ENCODE measurements at regions not wholly inside any gene's neighbourhood (a gene's known extent, or its start where the extent isn't known, plus 50 kb on each side); places are given as distances from the start of the nearest gene placed in this dataset.

- DNase-seq: no peak
- no peak overlapping the region for H3K27ac ChIP-seq
- WGBS, 2 donors: 77 to 80% methylated on average over 1 to 3 of the region's 6 CpGs
- H3K4me3 ChIP-seq: no peak overlapping the region
- H3K4me1 ChIP-seq: peaks cover 0 to 9% (median 0%) of the 10 kb centered on the region in 3 donors
- no peaks in the 10 kb centered on the region for H3K27me3 ChIP-seq
- no peaks in the 10 kb centered on the region for H3K9me3 ChIP-seq
- intact Hi-C loops (cut with DNase I): no loop called here
- TF ChIP-seq CTCF (IDR thresholded peaks at IDR 0.05) (no peak), POLR2A (IDR thresholded peaks at IDR 0.05) (no peak)
- H3K36me3 ChIP-seq: no peaks in the 10 kb centered on the region
These were observed 93.3 kb upstream of the RET start for GRCh38 chr10:42983591-42983990.

GRCh38 chr10:42984035-42984610, 92.7 kb upstream of the RET start:
- no peak for DNase-seq
- no peak for TF ChIP-seq POLR2A (IDR thresholded peaks at IDR 0.05)
- TF ChIP-seq CTCF (IDR thresholded peaks at IDR 0.05): no peak

GRCh38 chr10:42984761-42985325, 92.0 kb upstream of the RET start:
- Histone ChIP-seq H3K27me3 (no peaks in the 10 kb centered on the region), H3K4me3 (no peak overlapping the region), H3K4me1 (peaks cover 0 to 9% (median 0%) of the 10 kb centered on the region in 3 donors), H3K36me3 (no peaks in the 10 kb centered on the region), H3K9me3 (no peaks in the 10 kb centered on the region), H3K27ac (no peak overlapping the region)
- intact Hi-C loops (cut with DNase I): no loop called here
- TF ChIP-seq CTCF (IDR thresholded peaks at IDR 0.05) (no peak), POLR2A (IDR thresholded peaks at IDR 0.05) (no peak)
- DNase-seq: no peak
- 85 to 97% methylated on average over 6 to 8 of the region's 13 CpGs for WGBS, 2 donors

More at GRCh38 chr10:42984035-42984610, 92.7 kb upstream of the RET start:
- H3K4me3 ChIP-seq: no peak overlapping the region
- H3K4me1 ChIP-seq: peaks cover 0 to 9% (median 0%) of the 10 kb centered on the region in 3 donors
- H3K27me3 ChIP-seq: no peaks in the 10 kb centered on the region
- intact Hi-C loops (cut with DNase I): no loop called here
- H3K27ac ChIP-seq: no peak overlapping the region
- H3K9me3 ChIP-seq: no peaks in the 10 kb centered on the region
- no peaks in the 10 kb centered on the region for H3K36me3 ChIP-seq
- 73 to 77% methylated on average over 6 to 7 of the region's 8 CpGs for whole genome bisulfite sequencing, 2 donors

GRCh38 chr10:42985436-42986316, 91.2 kb upstream of the RET start:
- no peaks in the 10 kb centered on the region for H3K27me3 ChIP-seq
- TF ChIP-seq POLR2A (IDR thresholded peaks at IDR 0.05) (no peak), CTCF (IDR thresholded peaks at IDR 0.05) (no peak)
- H3K4me3 ChIP-seq: no peak overlapping the region
- H3K4me1 ChIP-seq: peaks cover 0 to 9% (median 0%) of the 10 kb centered on the region in 3 donors
- H3K9me3 ChIP-seq: no peaks in the 10 kb centered on the region
- DNase-seq: no peak
- H3K27ac ChIP-seq: no peak overlapping the region
- WGBS, 2 donors: 76 to 83% methylated on average over 7 to 9 of the region's 11 CpGs
- intact Hi-C loops (cut with DNase I): no loop called here
- H3K36me3 ChIP-seq: no peaks in the 10 kb centered on the region

- no peaks in the 10 kb centered on the region for H3K9me3 ChIP-seq
- WGBS, 2 donors: 48 to 51% methylated on average over 3 of the region's 4 CpGs
- H3K27me3 ChIP-seq: no peaks in the 10 kb centered on the region
- H3K4me3 ChIP-seq: no peak overlapping the region
- no peaks in the 10 kb centered on the region for H3K36me3 ChIP-seq
- no peak overlapping the region for H3K27ac ChIP-seq
- no peak for DNase-seq
- no peak for TF ChIP-seq POLR2A (IDR thresholded peaks at IDR 0.05)
- TF ChIP-seq CTCF (IDR thresholded peaks at IDR 0.05): no peak
- intact Hi-C loops (cut with DNase I): no loop called here
- H3K4me1 ChIP-seq: peaks cover 0 to 8% (median 0%) of the 10 kb centered on the region in 3 donors
These were observed 90.2 kb upstream of the RET start for GRCh38 chr10:42986633-42987032.
